Neural cell (in vitro differentiated cells): ENCODE measurements at regions not wholly inside any gene's neighbourhood (a gene's known extent, or its start where the extent isn't known, plus 50 kb on each side); places are given as distances from the start of the nearest gene placed in this dataset.

Source experiments
- CTCF ChIP-seq: fragments of 450-650 bp; IDR thresholded peaks from 2 replicates; pipeline ENCODE4 v1.5.1; 2014; ENCODE audit warnings: antibody characterized with exemption, mild to moderate bottlenecking, moderate library complexity; ENCODE audit not compliant: poor library complexity, severe bottlenecking
- EP300 ChIP-seq: fragments of 450-650 bp; conservative IDR thresholded peaks from 2 replicates; pipeline ENCODE4 v1.6.1; 2014; ENCODE audit warnings: antibody characterized with exemption, mild to moderate bottlenecking, moderate library complexity; ENCODE audit not compliant: poor library complexity, severe bottlenecking
- EZH2 ChIP-seq: fragments of 200-600, 300-800 bp; shearing (Covaris generic), sonication (generic); IDR thresholded peaks from 2 replicates; pipeline ENCODE4 v1.6.1; 2014; ENCODE audit warnings: antibody characterized with exemption, low read length, borderline replicate concordance, mild to moderate bottlenecking; ENCODE audit not compliant: insufficient read depth, poor library complexity, severe bottlenecking
- POLR2AphosphoS5 ChIP-seq: IDR thresholded peaks from 2 replicates; pipeline ENCODE4 v1.6.1; 2012
- RAD21 ChIP-seq: fragments of 450-650 bp; conservative IDR thresholded peaks from 2 replicates; pipeline ENCODE4 v1.6.1; 2014; ENCODE audit warnings: antibody characterized with exemption, mild to moderate bottlenecking, moderate library complexity
- TAF1 ChIP-seq: IDR thresholded peaks from 2 replicates; pipeline ENCODE4 v1.6.1; 2012; ENCODE audit warnings: low read depth

GRCh38 chr3:73319179-73319769, 257.8 kb downstream of the EBLN2 start:
- TF ChIP-seq CTCF = no peak
- TF ChIP-seq POLR2AphosphoS5 = no peak
- TF ChIP-seq TAF1 = no peak
- no peak for TF ChIP-seq EZH2
- TF ChIP-seq EP300 = no peak
- no peak for TF ChIP-seq RAD21
